ENCODE measurements at regions not wholly inside any gene's neighbourhood (a gene's known extent, or its start where the extent isn't known, plus 50 kb on each side); places are given as distances from the start of the nearest gene placed in this dataset.

GRCh38 chr4:14695095-14695845 lies 307.0 kb upstream of the CPEB2 start:
- TF ChIP-seq CTCF (conservative IDR thresholded peaks at IDR 0.05) (no peak), EZH2 (IDR thresholded peaks at IDR 0.05; ENCODE audit: low read depth) (no peak)
